ENCODE measurements at regions not wholly inside any gene's neighbourhood (a gene's known extent, or its start where the extent isn't known, plus 50 kb on each side); places are given as distances from the start of the nearest gene placed in this dataset.

DNA sequence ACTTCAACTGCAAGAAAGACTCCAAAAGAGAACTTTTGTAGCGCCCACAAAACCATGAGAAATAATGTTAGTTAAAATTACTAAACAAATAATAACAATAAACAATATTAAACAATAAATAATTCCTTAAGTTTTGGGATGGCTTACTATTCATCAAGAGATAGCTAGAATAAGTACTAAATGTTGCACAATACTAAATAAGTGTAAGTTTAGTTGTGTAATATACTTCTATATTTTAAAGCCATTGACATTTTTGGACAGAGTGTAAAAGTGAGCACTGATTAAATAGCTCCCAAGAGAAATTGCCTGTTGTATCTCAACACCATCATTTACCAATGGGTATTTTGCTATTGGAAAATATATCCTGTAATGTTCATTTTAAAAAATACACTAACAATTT, 166.7 kb downstream of the ALG10 start:
- no peak for DNase-seq (ENCODE audit: low spot score)

DNA sequence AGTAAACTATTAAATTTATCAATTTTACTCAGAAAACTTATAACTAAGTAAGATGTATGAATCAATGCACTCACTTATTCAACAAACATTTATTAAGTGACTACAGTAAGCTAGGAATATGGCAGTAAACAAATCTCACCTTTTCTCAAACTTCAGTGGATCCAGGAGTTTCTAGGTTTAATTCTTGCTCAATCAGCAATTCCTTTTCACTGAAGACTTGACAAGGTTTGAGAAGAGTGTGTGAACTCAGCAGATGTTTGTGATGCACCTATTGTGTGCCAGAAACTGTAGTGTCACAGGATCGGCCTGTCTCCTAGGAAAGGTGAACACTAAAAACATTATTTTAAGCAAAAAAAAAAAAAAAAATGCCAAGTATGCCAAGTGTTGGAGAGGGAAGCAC, 167.8 kb downstream of the ALG10 start:
- no peak for DNase-seq (ENCODE audit: low spot score)

DNA sequence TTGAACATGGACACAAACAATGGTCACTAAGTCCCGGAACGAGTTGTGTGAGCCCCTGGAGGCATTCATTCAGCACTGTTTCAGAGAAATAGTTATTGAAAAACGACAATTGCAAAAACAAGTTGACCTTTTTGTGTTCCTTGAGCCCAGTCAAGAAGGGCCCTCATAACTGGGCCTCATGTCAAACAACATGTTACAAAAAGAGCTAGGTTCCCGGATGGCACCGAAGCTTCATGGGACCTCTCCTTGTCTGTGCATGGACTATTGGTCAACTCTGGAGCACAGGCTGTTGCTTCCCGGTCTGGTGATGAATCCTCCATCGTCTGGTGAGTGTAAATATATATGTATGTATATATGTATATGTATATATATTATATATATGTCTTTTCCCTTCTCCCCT, 176.6 kb downstream of the ALG10 start:
- DNase-seq (ENCODE audit: low spot score) = peak; percentile 68

DNA sequence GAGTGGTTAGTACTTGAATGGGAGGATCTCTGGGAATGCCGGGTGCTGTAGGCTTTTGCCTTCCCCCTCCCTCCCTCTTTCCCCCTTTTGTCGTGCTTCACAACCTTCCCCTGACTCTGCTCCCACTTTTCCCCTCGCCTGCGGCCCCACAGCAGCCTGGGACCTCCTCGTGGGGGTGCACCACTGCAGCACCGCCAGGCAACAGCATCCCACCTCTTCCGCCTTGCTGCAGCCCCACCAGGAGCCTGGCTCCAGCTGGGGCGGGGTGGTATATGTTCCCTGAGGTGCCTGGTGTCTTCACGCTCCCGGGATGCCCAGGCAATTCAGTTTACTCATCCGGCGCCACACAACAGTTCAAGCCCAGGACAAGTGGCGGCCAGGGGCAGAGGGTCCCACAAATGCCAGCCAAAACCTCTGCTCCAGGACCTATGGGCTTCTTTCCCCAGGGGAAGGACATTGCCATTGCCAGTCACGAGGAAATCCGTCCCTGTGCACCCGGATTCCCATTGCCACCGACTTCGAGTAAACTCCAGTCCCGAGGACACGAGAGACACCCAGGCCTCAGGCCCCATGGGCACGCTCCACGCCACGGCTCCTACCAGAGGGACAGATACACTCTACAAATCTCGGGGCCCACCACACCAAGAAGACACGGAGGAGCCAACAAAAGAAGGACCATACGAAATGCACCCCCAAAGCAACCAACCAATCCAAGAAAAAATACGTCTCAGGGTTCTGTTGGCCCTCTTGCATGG, 181.7 kb downstream of the ALG10 start:
- DNase-seq (ENCODE audit: low spot score) = peak; percentile 79

DNA sequence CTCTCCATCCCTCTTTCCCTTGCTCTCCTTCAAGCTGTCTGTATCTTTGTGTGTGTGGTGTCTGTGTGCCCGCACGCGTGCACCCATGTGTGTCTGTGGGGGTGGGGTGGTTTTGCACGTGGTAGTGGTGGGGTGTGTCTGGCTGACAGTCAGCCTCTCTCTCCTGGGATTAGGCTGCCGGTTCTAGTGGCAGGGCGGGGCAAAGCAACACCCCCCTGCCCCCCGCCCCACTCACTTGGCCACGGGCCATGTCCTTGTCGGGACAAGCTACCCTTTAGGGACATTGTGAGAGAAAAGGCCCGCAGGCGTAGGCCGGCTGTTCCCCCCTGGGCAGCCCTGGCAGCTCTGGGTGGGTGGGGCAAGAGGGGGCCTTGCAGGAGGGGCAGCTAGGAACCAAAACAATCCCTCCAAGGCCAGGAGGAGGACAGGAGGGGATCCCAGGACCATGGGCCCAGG, 182.6 kb downstream of the ALG10 start:
- peak; percentile 64 for DNase-seq (ENCODE audit: low spot score)

DNA sequence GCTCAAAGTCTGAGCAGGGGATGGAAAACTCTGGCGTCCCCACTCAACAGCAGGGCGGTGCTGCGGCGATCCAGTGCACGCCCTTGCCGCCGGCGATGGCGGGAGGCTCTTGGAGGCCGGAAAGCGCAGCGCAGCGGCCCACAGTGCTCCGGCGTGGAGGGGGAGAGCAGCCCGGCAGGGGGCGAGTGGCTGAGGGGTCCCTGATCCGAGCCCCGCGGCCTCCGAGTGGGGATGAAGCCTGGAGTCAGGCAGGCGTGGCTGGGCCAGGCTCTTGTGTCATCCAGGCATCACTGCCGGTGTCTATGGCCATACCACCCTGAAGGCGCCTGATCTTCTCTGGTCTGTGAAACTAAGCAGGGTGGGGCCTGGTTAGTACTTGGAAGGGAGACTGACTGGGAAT, 183.1 kb downstream of the ALG10 start:
- DNase-seq (ENCODE audit: low spot score) = peak; percentile 57

DNA sequence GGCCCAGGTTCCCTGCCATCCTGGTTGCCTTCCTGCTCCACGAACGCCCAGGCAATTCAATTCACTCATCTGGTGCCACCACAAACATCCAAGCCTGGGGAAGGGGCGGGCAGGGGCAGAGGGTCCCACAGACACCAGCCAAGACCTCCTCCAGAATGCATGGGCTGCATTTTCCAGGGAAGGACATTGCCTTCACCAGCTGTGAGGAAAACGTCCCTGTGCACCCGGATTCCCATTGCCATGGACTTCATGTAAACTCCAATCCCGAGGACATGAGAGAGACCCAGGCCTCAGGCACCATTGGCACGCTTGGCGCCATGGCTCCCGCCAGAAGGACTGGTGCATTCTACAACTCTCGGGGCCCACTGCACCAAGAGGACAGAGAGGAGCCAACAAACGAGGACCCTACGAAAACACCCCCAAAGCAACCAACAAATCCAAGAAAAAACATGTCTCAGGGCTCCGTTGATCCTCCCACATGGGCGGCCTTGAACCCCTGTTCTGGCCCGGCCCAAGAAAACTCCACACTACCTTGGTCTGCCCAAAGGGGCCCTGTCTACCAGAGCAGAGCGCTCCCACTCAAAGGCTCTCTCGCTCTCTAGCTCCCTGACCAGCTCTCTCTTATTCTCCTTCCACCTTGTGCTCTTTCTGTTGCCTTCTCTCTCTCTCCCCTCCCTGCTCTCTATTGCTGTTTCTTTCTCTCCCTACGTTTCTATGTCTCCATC, 183.9 kb downstream of the ALG10 start:
- DNase-seq (ENCODE audit: low spot score) = peak; percentile 67

DNA sequence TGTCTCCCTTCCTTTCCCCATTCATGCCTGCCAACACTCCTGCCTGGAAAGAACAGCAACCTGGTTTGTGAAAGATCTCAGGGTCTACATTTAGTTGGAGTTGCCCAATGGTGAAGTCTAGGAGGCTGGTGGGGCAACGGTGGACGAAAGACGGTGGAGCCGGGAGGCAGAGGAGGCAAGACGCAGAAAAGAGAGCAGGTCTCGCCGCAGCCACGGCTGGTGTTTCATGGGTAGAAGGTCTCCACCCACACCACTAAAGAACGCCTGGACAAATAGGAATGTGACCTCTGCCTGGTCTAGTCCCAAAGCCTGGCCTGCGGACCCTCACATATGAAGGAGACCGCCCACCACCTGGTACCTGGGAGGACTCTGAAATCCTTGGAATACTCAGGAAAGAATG, 185.6 kb downstream of the ALG10 start:
- DNase-seq (ENCODE audit: low spot score) = peak; percentile 85

DNA sequence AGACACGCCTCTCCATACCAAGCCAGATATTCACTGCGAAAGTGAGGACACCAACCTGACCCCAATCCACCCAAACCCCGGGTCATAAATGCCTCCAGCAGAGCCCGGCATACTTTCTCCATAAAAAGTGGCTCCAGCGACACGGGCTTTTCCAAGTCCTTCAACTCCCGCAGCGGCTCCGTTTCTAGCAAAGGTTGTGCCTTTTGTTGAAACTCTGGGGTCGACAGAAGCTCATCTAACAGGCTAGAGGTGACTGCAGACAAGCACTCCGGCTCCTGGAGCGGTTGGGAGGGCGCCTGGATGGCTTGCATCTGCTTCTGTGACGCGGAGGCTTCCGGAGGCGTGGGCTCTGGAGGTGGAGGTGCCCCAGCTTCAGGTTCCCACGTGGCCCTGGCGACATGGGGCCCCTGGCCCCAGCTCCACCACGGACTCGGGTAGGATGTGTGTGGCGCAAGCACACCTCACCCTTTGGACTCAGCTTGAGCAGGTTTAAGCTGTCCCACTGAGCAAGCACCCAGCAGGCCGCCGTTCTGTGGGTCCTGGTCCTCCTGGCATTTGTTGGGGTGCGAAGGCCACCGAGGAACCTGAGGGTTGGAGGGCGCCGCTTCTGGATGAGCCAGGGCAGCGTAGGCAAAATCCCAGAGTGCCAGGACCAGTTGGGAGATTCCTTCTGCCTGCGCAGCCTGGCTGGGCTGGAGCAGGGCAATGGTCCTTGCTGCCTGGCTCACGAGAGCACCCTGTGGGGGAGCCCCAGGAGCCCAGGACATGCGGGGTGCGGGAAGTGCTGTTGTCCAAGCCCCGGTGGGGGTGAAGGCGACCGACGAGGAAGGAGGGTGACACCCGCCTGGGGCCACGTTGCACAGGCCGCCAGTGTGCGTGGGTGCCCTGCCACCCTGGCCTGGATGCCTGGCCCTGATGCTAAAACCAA, 186.3 kb downstream of the ALG10 start:
- no peak for DNase-seq (ENCODE audit: low spot score)

DNA sequence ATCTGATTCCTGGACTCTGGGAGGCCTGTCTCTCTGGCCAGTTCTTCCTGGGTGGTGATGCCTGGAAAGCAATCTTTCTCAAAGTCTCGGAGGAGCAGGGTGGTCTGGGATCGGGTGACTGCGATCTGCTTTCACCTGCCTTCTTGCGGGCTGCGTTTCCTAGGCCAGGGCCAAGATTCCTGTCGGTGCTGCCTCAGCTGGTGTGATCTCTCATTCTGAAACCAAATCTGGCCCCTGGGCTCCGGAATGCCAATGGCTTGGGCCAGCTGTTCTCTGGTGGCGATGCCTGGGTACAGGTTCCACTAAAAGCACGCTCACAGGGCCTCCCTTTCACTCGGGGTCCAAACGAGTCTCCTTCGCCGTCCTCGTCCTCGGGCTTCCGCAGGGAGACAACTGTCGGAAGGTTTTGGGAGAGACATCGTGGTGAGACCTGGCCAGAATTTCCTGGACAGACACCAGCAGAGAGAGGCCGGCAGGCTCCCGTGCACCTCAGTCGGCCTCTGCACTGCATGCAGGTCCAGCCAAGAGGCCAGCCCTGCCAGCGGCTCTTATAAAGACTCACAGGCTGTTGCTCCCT, 187.1 kb downstream of the ALG10 start:
- DNase-seq (ENCODE audit: low spot score) = no peak

DNA sequence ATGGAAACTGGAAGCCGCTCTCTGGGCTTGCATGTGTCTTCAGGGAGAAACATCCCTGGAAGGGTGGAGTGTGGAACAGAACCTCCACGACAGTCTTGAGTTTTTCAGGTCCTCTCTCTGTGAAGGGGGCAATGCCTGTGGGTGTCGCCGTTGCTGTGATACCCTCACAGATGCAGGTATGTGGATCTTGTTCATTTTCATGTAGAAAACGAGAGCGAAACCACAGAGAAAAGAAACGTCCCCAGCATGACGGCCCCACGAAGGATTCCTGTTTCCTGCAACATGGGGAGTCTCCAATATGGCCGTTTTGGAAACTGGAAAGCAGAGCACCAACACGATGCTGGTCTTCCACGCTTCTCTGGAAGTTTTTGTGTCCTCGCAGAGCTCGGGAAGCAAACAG, 187.9 kb downstream of the ALG10 start:
- no peak for DNase-seq (ENCODE audit: low spot score)

DNA sequence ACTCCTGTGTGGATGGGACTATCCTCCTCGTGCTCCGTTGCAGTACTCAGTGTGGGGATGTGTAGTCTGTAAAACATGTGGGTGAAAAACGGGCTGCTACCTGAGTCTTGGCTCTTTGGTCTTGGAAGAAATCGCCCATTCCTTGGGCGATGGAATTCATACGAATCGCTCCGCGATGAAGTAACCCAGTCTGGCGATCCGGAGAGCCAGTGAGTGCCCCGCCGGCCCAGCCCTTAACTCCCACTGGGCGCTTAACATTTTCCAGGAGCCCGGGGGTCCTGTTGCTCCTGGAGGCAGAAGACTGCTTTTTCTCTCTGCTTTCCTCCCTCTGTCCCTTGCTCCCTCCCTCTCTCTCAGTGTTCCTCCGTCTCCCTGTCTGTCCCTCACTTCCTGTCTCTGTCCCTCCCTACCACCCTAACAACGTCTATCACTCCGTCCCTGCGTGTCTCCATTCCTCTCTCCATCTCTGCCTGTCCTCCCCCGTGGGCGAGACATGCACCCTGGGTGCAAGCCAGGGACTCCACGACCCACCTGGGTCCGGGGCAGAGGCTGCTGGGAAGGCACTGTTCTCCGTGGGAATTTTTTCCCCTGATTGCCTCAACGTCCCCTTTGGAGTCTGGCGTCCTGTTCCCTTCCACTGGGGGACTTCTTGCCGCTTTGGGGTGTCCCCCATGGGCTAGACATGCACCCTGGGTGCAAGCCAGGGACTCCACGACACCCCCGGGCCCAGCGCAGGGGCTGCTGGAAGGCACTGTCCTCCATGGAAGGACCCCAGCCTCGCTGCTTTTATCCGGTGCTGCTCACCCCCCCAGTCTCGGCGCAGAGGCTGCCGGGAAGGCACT, 188.6 kb downstream of the ALG10 start:
- DNase-seq (ENCODE audit: low spot score) = no peak

DNA sequence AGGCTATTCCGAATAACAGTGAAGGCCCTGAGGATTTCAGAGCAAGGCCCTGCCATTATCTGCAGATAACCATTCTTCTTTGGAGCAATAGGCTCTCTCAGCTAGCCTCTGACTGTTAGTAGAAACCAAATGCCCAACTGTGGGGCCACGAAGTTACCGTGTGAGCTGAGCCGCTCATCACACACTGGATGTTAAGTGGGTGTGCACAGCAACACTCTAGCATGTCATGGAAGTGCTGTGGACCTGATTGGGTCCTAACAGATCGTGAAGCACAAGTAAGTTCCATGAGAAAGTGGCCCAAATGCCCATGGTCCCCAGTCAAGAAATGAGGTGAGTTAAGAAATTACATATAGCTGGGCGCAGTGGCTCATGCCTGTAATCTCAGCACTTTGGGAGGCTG, 190.4 kb downstream of the ALG10 start:
- DNase-seq (ENCODE audit: low spot score) = no peak

DNA sequence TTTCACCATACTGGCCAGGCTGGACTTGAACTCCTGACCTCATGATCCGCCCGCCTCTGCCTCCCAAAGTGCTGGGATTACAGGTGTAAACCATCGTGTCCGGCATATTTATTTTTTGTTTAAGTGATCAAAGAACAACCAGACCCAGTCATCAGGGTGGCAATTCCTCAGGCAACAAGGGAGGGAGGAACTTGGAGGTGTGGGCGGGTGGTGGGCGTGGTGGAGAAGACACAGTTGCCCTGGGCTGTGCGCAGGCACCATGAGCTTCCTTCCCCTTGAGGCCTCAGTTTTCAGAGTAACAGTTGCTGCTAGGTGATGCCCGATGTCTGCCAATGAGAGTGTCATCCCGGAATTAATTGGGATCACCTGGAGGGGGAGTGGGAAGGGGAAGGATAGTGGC, 191.7 kb downstream of the ALG10 start:
- DNase-seq (ENCODE audit: low spot score) = no peak

DNA sequence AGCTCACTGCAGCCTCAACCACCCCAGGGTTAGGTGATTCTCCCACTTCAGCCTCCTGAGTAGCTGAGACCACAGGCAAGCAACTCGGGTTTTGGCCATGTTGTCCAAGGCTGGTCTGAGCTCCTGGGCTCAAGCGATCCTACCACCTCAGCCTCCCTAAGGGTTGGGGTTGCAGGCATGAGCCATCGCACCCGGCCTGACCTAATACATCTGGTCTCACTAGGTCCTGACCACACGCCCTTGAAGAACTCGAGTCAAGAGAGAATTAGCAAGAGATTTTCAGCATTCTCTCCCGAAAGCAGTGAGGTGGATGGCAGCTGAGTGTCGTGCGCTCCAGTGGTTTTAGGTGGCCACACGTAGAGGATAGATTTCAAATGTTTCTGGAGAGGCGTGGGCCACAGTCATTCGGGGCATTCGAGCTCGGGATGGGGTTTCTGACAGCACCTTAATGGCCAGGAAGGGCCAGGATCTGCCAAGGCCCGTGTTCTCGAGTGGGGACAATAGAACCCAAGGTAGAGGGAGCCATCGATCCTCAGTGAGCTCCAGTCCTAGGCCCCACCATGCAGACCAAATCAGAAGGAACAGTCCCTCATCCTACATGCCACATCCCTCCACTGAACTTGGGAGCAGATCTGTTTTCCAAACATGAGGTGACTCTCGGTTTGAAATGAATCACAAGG, 193.1 kb downstream of the ALG10 start:
- DNase-seq (ENCODE audit: low spot score) = peak; percentile 77

DNA sequence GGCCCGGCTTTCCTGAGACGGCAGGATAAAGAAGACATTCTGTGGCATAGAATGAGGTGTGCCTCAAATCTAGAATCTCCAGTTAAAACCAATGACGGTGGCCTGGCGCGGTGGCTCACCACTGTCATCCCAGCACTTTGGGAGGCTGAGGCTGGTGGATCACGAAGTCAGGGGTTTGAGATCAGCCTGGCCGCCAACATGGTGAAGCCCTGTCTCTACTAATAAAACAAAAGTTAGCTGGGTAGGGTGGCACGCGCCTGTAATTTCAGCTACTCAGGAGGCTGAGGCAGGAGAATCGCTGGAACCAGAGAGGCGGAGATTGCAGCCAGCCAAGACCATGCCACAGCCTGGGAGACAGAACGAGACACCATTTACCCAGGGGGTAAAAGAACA, 193.6 kb downstream of the ALG10 start:
- no peak for DNase-seq (ENCODE audit: low spot score)

DNA sequence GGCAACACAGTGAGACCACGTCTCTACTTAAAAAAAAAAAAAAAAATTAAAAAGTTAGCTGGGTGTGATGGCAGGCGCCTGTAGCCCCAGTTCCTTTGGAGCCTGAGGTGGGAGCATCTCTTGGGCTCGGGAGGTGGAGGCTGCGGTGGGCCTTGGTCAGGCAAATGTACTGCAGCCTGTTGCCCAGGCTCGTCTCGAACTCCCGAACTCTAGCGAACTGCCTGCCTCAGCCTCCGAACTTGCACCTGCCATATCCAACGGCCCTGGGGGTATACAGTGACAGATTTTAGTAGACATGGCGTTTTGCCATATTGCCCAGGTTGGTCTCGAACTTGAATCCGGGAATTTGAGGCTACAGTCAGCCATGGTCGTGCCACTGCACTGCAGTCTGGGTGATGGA, 195.4 kb downstream of the ALG10 start:
- DNase-seq (ENCODE audit: low spot score) = no peak

DNA sequence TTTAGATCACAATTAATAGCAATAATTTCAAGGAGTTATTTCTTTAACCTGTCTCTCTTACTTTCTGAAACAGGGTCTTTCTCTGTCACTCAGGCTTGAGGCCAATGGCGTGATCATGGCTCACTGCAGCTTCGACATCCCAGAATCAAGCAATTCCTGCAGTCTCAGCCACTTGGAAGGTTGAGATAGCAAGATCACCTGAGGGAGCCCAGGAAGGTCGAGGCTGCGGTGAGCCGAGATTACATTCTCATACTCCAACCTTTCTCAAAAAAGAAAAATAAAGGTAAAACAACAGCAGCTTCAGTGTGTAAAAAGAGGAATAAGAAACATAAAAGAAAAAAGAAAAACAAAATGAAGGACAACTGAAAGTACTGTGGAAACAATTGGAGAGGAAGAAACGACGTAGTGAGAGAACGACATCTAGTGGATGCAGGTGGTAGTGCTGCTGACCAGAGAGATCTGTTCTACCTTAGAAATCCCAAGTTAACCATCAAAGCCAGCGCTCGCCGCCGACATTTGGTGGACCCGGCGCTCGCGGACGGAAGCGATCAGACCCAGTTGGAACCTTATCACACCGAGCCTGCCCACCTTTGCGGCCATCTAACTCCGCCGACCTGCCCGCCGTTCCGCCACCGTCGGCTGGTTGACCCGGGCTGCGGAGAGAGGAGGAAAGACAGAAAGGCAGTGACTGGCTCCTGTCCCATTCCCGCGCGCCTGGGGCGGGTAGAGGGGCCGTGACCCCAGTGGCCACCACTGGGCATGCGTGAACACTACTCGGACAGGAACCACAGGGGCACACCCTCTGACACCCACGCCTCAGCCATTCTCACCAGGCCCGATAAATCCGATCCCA, 196.1 kb downstream of the ALG10 start:
- DNase-seq (ENCODE audit: low spot score) = peak; percentile 87

All from mesenteric fat pad (tissue), 1 donor.